Activated CD4-positive, alpha-beta memory T cell treated with anti-CD3 and anti-CD28 coated beads, Interleukin-2, amount 10 ng/mL, durations not matched to agents 7 days and 5 days (primary cell): ENCODE measurements at regions not wholly inside any gene's neighbourhood (a gene's known extent, or its start where the extent isn't known, plus 50 kb on each side); places are given as distances from the start of the nearest gene placed in this dataset.

Source experiments
- CTCF ChIA-PET: fragments of 350-600 bp; sonication (Branson Sonifier 250); formaldehyde crosslinking; loops from one replicate; lab custom pipeline; 2021; ENCODE audit warnings: antibody characterized with exemption, inconsistent platforms; lab: Charles Lee
- POLR2A ChIA-PET: fragments of 350-600 bp; sonication (Branson Sonifier 250); formaldehyde crosslinking; loops from one replicate; lab custom pipeline; 2021; ENCODE audit warnings: antibody characterized with exemption; lab: Charles Lee
- DNase-seq: peaks from one replicate; pipeline ENCODE4 v3.0.0-alpha.2; 2020
- H3K27ac Mint-ChIP-seq: one replicate; pipeline ENCODE4 v1.8.0; 2021; ENCODE audit warnings: mild to moderate bottlenecking, mixed read lengths
- H3K27me3 Mint-ChIP-seq: one replicate; pipeline ENCODE4 v1.8.0; 2021; ENCODE audit warnings: mixed read lengths
- H3K36me3 Mint-ChIP-seq: one replicate; pipeline ENCODE4 v1.8.0; 2021; ENCODE audit warnings: low read depth, mixed read lengths
- H3K4me1 Mint-ChIP-seq: one replicate; pipeline ENCODE4 v1.8.0; 2021; ENCODE audit warnings: mixed read lengths
- H3K4me3 Mint-ChIP-seq: one replicate; pipeline ENCODE4 v1.8.0; 2021; ENCODE audit warnings: mild to moderate bottlenecking, mixed read lengths
- H3K9me3 Mint-ChIP-seq: one replicate; pipeline ENCODE4 v1.8.0; 2021; ENCODE audit warnings: mixed read lengths

DNA sequence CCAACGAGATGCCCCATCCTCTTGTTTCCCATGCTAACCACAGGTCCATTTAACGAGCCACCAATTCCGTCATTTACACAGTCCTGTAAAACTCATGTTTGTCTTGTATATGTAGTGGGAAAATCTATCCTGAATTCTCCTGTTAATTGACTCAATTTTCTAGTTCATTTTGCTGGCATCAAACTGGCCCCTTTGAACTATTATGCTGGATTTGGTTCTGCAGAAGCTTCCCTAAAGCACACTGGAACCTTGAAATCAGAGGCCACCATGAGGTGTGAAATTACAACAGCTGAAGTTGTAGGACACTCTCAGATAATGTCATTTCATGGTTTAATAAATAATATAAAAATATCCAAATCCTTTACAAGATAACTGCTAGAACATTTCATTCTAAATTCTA lies 129.8 kb upstream of the AKR1E2 start:
- Mint-ChIP-seq H3K36me3 (no peaks in the 10 kb centered on the region), H3K4me3 (no peak overlapping the region), H3K27me3 (peaks cover 9% of the 10 kb centered on the region), H3K27ac (no peak overlapping the region), H3K4me1 (no peaks in the 10 kb centered on the region), H3K9me3 (no peaks in the 10 kb centered on the region)
- DNase-seq = no peak
- ChIA-PET POLR2A (no interaction called here), CTCF (no interaction called here)

DNA sequence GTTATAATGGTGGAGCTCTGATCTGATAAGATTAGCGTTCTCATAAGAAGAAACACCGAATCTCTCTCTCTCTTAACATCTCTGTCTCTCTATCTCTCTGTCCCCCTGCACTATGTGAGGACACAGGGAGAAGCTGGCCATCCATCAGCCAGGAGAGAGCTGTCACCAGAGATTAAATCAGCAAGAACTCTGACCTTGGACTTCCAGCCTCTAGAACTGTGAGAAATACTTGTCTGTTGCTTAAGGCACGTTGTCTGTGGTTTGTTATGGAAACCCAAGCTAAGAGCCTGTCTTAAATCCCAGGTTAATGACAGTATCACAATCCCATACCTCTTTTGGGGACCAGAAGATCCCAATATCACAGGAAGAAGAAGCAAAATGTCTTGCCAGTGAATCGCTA lies 132.0 kb upstream of the AKR1E2 start:
- ChIA-PET POLR2A (interaction anchor here (0.6 kb wide), 1 partner anchor 1044 kb away, joined by 3 read pairs; no protein-coding TSS in a partner anchor), CTCF (no interaction called here)
- H3K27ac Mint-ChIP-seq = no peak overlapping the region
- H3K9me3 Mint-ChIP-seq = no peaks in the 10 kb centered on the region
- no peaks in the 10 kb centered on the region for H3K4me1 Mint-ChIP-seq
- peaks cover 8% of the 10 kb centered on the region for H3K27me3 Mint-ChIP-seq
- H3K36me3 Mint-ChIP-seq = no peaks in the 10 kb centered on the region
- no peak for DNase-seq
- H3K4me3 Mint-ChIP-seq = no peak overlapping the region

DNA sequence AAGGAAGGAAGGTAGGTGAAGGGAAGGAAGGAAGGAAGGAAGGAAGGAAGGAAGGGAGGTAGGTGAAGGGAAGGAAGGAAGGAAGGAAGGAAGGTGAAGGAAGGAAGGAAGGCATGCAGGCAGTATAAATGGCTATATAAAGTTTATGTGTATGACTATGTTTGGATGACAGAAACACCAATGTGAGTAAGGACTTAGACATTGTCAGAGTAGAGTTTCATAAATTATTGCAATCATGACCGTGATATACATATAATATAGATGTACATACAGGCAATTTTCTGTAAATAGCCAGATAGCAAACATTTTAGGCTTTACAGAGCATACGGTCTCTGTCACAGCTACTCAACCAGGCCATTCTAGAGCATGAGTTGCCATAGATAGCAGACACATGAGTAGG lies 133.8 kb upstream of the AKR1E2 start:
- Mint-ChIP-seq H3K4me3 (no peak overlapping the region), H3K36me3 (no peaks in the 10 kb centered on the region), H3K27me3 (peaks cover 8% of the 10 kb centered on the region), H3K9me3 (no peaks in the 10 kb centered on the region), H3K27ac (no peak overlapping the region), H3K4me1 (no peaks in the 10 kb centered on the region)
- POLR2A ChIA-PET = no interaction called here
- DNase-seq = no peak
- CTCF ChIA-PET = no interaction called here

- Mint-ChIP-seq H3K9me3 (no peaks in the 10 kb centered on the region), H3K36me3 (no peaks in the 10 kb centered on the region), H3K4me3 (no peak overlapping the region), H3K4me1 (no peaks in the 10 kb centered on the region), H3K27me3 (peaks cover 6% of the 10 kb centered on the region), H3K27ac (no peak overlapping the region)
- DNase-seq = no peak
- ChIA-PET POLR2A (no interaction called here), CTCF (no interaction called here)
These were observed 134.2 kb upstream of the AKR1E2 start for GRCh38 chr10:4691776-4692175.

- Mint-ChIP-seq H3K4me1 (no peaks in the 10 kb centered on the region), H3K27ac (no peak overlapping the region), H3K9me3 (no peaks in the 10 kb centered on the region), H3K36me3 (no peaks in the 10 kb centered on the region), H3K27me3 (peaks cover 6% of the 10 kb centered on the region), H3K4me3 (no peak overlapping the region)
- CTCF ChIA-PET = no interaction called here
- POLR2A ChIA-PET = no interaction called here
- no peak for DNase-seq
These were observed 134.7 kb upstream of the AKR1E2 start for GRCh38 chr10:4691301-4691700.

- H3K27me3 Mint-ChIP-seq = peaks cover 6% of the 10 kb centered on the region
- H3K4me1 Mint-ChIP-seq = no peaks in the 10 kb centered on the region
- no peak overlapping the region for H3K27ac Mint-ChIP-seq
- DNase-seq = no peak
- H3K9me3 Mint-ChIP-seq = no peaks in the 10 kb centered on the region
- H3K4me3 Mint-ChIP-seq = no peak overlapping the region
- ChIA-PET POLR2A (no interaction called here), CTCF (no interaction called here)
- H3K36me3 Mint-ChIP-seq = no peaks in the 10 kb centered on the region
These were observed 137.4 kb upstream of the AKR1E2 start for GRCh38 chr10:4688601-4689000.

DNA sequence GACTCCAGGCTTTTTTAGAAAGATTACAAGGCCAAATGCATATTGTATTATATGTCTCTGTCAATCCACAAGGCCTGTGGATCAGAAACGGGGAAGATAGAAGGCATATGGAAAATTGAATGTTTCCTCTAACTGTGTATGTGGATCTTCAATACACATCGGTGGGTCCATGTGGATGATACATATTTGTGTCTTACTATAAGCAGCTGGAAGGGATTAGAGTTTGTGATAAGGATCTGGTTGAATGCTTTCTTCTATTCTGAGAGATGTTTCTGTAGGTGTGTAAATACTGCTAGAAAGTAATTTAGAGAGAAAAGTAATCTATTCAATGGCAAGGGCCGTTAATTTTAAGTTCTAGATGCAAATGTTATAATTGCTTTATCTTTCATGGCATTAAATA lies 137.8 kb upstream of the AKR1E2 start:
- ChIA-PET POLR2A (no interaction called here), CTCF (no interaction called here)
- Mint-ChIP-seq H3K36me3 (no peaks in the 10 kb centered on the region), H3K4me1 (no peaks in the 10 kb centered on the region), H3K27ac (no peak overlapping the region), H3K4me3 (no peak overlapping the region), H3K27me3 (peaks cover 4% of the 10 kb centered on the region), H3K9me3 (no peaks in the 10 kb centered on the region)
- DNase-seq = no peak

GRCh38 chr10:4687397-4687796 lies 138.6 kb upstream of the AKR1E2 start:
- no peaks in the 10 kb centered on the region for H3K4me1 Mint-ChIP-seq
- no peak overlapping the region for H3K27ac Mint-ChIP-seq
- CTCF ChIA-PET = no interaction called here
- H3K36me3 Mint-ChIP-seq = no peaks in the 10 kb centered on the region
- DNase-seq = no peak
- no peaks in the 10 kb centered on the region for H3K9me3 Mint-ChIP-seq
- H3K27me3 Mint-ChIP-seq = peaks cover 4% of the 10 kb centered on the region
- POLR2A ChIA-PET = no interaction called here
- H3K4me3 Mint-ChIP-seq = no peak overlapping the region

DNA sequence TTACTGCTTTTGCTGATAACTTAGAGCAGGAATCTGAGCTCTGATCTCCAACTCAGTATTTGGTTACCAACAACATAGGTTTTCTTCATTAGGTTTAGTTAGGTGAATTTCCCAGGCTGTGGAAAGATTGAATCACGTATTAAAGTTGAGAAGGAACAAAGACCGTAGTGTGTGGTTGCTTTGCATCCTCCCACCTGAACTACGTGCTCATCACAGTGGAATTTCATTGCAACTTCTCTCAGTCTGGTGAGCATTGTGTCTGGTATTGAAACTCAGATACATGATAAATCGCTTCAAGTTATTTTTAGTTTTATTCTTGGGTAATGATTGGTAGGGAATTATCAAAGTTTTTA lies 139.4 kb upstream of the AKR1E2 start:
- H3K4me1 Mint-ChIP-seq = no peaks in the 10 kb centered on the region
- no peaks in the 10 kb centered on the region for H3K36me3 Mint-ChIP-seq
- H3K27ac Mint-ChIP-seq = no peak overlapping the region
- ChIA-PET POLR2A (no interaction called here), CTCF (no interaction called here)
- H3K9me3 Mint-ChIP-seq = no peaks in the 10 kb centered on the region
- H3K27me3 Mint-ChIP-seq = peaks cover 5% of the 10 kb centered on the region
- no peak overlapping the region for H3K4me3 Mint-ChIP-seq
- DNase-seq = no peak

DNA sequence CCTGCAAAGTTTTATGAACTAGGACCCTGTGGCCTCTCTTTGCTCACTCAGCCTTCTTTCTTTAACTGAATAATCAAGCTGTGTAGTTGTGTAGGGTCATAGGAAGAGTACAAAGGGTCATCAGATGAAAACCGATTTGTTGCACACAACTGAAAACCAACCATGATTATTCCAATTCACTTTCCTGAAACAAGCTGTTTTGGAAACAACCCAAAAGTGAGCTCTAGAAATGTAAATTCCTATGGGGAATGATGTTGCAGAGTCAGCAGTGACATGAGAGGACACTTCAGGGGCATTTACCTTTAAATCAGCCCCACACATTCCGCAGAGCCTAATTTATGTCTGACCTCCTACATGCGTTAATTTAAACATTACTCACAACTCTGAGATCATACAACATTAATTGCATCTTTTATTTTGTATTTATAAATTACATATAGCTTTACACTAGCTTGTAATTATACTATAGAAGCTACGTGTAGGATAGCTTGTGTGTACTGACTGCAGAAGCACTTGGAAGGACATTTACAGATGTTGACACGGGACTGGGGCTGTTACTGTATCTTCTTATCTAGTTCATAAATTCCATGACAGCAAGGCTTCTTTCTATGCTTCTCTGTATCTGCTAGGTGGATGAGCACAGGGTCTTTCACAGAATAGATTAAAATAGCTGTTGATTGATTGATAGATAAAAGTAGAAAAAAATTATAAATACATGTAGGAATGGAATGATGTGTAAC lies 139.9 kb upstream of the AKR1E2 start:
- CTCF ChIA-PET = no interaction called here
- POLR2A ChIA-PET = no interaction called here
- H3K9me3 Mint-ChIP-seq = no peaks in the 10 kb centered on the region
- no peak for DNase-seq
- H3K27ac Mint-ChIP-seq = no peak overlapping the region
- no peaks in the 10 kb centered on the region for H3K4me1 Mint-ChIP-seq
- H3K4me3 Mint-ChIP-seq = no peak overlapping the region
- H3K36me3 Mint-ChIP-seq = no peaks in the 10 kb centered on the region
- peaks cover 4% of the 10 kb centered on the region for H3K27me3 Mint-ChIP-seq

DNA sequence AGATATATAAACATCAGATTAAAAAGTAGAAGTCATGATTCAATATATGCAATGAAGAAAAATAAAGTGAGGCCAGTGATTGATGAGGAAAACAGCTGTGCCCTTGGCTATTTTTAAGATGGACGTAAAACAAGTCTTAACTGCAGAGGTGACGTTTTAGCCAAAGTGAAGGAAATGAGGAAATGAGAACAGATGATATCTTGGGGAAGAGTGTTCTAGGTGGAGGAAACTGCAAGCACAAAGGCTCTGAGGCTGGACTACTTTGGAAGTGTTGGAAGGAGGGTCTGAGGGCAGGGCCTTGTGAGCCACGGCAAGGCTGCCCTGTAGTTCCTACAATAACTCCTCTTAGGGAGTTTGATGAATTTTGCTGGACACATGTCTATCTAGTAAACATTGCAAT lies 140.5 kb upstream of the AKR1E2 start:
- Mint-ChIP-seq H3K4me1 (no peaks in the 10 kb centered on the region), H3K9me3 (no peaks in the 10 kb centered on the region), H3K27ac (no peak overlapping the region), H3K36me3 (no peaks in the 10 kb centered on the region), H3K4me3 (no peak overlapping the region), H3K27me3 (peaks cover 4% of the 10 kb centered on the region)
- ChIA-PET POLR2A (no interaction called here), CTCF (no interaction called here)
- DNase-seq = no peak

- Mint-ChIP-seq H3K27ac (no peak overlapping the region), H3K4me3 (no peak overlapping the region), H3K36me3 (no peaks in the 10 kb centered on the region), H3K9me3 (no peaks in the 10 kb centered on the region), H3K4me1 (no peaks in the 10 kb centered on the region), H3K27me3 (peaks cover 3% of the 10 kb centered on the region)
- CTCF ChIA-PET = no interaction called here
- POLR2A ChIA-PET = no interaction called here
- no peak for DNase-seq
These were observed 141.6 kb upstream of the AKR1E2 start for GRCh38 chr10:4684434-4684833.

GRCh38 chr10:4683838-4684237 lies 142.2 kb upstream of the AKR1E2 start:
- Mint-ChIP-seq H3K9me3 (no peaks in the 10 kb centered on the region), H3K36me3 (no peaks in the 10 kb centered on the region), H3K27ac (no peak overlapping the region), H3K27me3 (peaks cover 2% of the 10 kb centered on the region), H3K4me3 (no peak overlapping the region), H3K4me1 (no peaks in the 10 kb centered on the region)
- ChIA-PET CTCF (no interaction called here), POLR2A (no interaction called here)
- DNase-seq = no peak

GRCh38 chr10:4683137-4683536 lies 142.9 kb upstream of the AKR1E2 start:
- Mint-ChIP-seq H3K36me3 (no peaks in the 10 kb centered on the region), H3K4me3 (no peak overlapping the region), H3K27me3 (peaks cover 5% of the 10 kb centered on the region), H3K27ac (no peak overlapping the region), H3K9me3 (no peaks in the 10 kb centered on the region), H3K4me1 (no peaks in the 10 kb centered on the region)
- DNase-seq = no peak
- CTCF ChIA-PET = no interaction called here
- POLR2A ChIA-PET = no interaction called here
